Fibroblast of villous mesenchyme (primary cell): ENCODE measurements at regions not wholly inside any gene's neighbourhood (a gene's known extent, or its start where the extent isn't known, plus 50 kb on each side); places are given as distances from the start of the nearest gene placed in this dataset.
A peak's percentile ranks its signal among the peaks of the same experiment; 100 is the strongest.

ENCODE experiments used
- DNase-seq: peaks from one replicate; pipeline ENCODE4 v3.0.0-alpha.2; 2010; ENCODE audit warnings: low read depth
- H3K4me3 ChIP-seq: 2 replicates; pipeline ENCODE4 v1.5.1; 2011; ENCODE audit warnings: low read depth, mild to moderate bottlenecking, low read length
- CTCF ChIP-seq: IDR thresholded peaks from 2 replicates; pipeline ENCODE4 v1.5.1; 2012; ENCODE audit warnings: low read depth, mild to moderate bottlenecking, low read length; ENCODE audit not compliant: insufficient read depth

- no peak for TF ChIP-seq CTCF
- DNase-seq: no peak
- no peak overlapping the region for H3K4me3 ChIP-seq
Observed at GRCh38 chr1:5513179-5513578, 479.0 kb downstream of the NPHP4 start.

GRCh38 chr1:5511381-5512097, 480.7 kb downstream of the NPHP4 start:
- TF ChIP-seq CTCF: no peak
- H3K4me3 ChIP-seq: no peak overlapping the region
- no peak for DNase-seq

- peak; percentile 85 for TF ChIP-seq CTCF
- H3K4me3 ChIP-seq: no peak overlapping the region
- DNase-seq: peak; percentile 16
Observed at GRCh38 chr1:5509664-5510452, 482.4 kb downstream of the NPHP4 start.

GRCh38 chr1:5508669-5509330, 483.4 kb downstream of the NPHP4 start:
- H3K4me3 ChIP-seq: no peak overlapping the region
- no peak for DNase-seq
- no peak for TF ChIP-seq CTCF

GRCh38 chr1:5507340-5507739, 484.9 kb downstream of the NPHP4 start:
- no peak overlapping the region for H3K4me3 ChIP-seq
- TF ChIP-seq CTCF: no peak
- DNase-seq: no peak

- H3K4me3 ChIP-seq: no peak overlapping the region
- DNase-seq: no peak
- TF ChIP-seq CTCF: no peak
Observed at GRCh38 chr1:5506634-5507033, 485.6 kb downstream of the NPHP4 start.
